Transverse colon (tissue), 4 donors: ENCODE measurements at regions not wholly inside any gene's neighbourhood (a gene's known extent, or its start where the extent isn't known, plus 50 kb on each side); places are given as distances from the start of the nearest gene placed in this dataset.

ENCODE experiments used
- DNase-seq: peaks from one replicate; pipeline ENCODE4 v3.0.0-alpha.2; 2019
- H3K27ac ChIP-seq, 4 donors: fragments of 200-600 bp; sonication (generic); 2 replicates each; pipeline ENCODE4 v1.5.1; 2016 to 2018; ENCODE audit warnings: inconsistent platforms in 4 of 4
- H3K27me3 ChIP-seq: fragments of 200-600 bp; sonication (generic); 2 replicates; pipeline ENCODE4 v1.5.1; 2017; ENCODE audit warnings: inconsistent platforms
- H3K36me3 ChIP-seq, 4 donors: fragments of 200-600 bp; sonication (generic); 2 replicates each; pipeline ENCODE4 v1.5.1; 2017 to 2019; ENCODE audit warnings: inconsistent platforms in 4 of 4
- H3K4me1 ChIP-seq, 4 donors: fragments of 200-600 bp; sonication (generic); 2 replicates each; pipeline ENCODE4 v1.5.1; 2017 to 2020; ENCODE audit warnings: inconsistent platforms in 4 of 4
- H3K4me3 ChIP-seq, 4 donors: fragments of 200-600 bp; sonication (generic); 1 replicate in 1 of 4; 2 replicates in 3 of 4; pipeline versions ENCODE4 v1.5.1 to v1.6.1; 2017 to 2019; ENCODE audit warnings: inconsistent platforms in 4 of 4
- H3K9me3 ChIP-seq, 2 donors: fragments of 200-600 bp; sonication (generic); 2 replicates each; pipeline ENCODE4 v1.5.1; 2017 to 2019; ENCODE audit warnings: inconsistent platforms in 2 of 2
- EP300 ChIP-seq: sonication (generic); formaldehyde crosslinking; IDR thresholded peaks from one replicate; pipeline ENCODE4 v1.6.1; 2017; ENCODE audit warnings: antibody characterized with exemption, low read depth
- POLR2A ChIP-seq: fragments of 450-650 bp; IDR thresholded peaks from one replicate; pipeline ENCODE4 v1.6.1; 2016; ENCODE audit warnings: antibody characterized with exemption, mild to moderate bottlenecking, moderate library complexity
- POLR2AphosphoS5 ChIP-seq, 3 donors: sonication (generic); formaldehyde crosslinking; IDR thresholded peaks; one replicate each; pipeline ENCODE4 v1.6.1; 2016; ENCODE audit warnings: antibody characterized with exemption in 3 of 3
- WGBS, 2 donors: methylation state at CpG; one replicate each; pipeline ENCODE4 v1.1.5; 2018; ENCODE audit warnings: low coverage in 1 of 2; 5-methylcytosine and 5-hydroxymethylcytosine counted together
- in situ Hi-C, 4 donors: fragments of 200-750 bp; cut with MboI; loops; one replicate each; pipeline versions ENCODE4 v1.15.0 to v1.15.1; 2017; ENCODE audit warnings: low sequenced_read_pairs in 3 of 4, low pct_ligation_motif_present in 1 of 4, low pct_unique_long_range_greater_than_20kb in 1 of 4
- intact Hi-C: fragments of 100-400 bp; cut with DNase I; formaldehyde crosslinking; loops from one replicate; pipeline ENCODE4 v1.15.1; 2023; ENCODE audit warnings: low total_unique reads
- TF ChIP-seq, protein P1 (sequence below), 5 experiments: fragments of 200-600 bp in 3 of 5; fragments of 450-650 bp in 2 of 5; sonication (generic) in 3 of 5; IDR thresholded peaks; 1 replicate in 2 of 5; 2 replicates in 3 of 5; pipeline ENCODE4 v1.5.1; 2016 to 2017; ENCODE audit warnings: antibody characterized with exemption in 5 of 5, inconsistent platforms in 3 of 5, mild to moderate bottlenecking in 2 of 5, moderate library complexity in 1 of 5

DNA sequence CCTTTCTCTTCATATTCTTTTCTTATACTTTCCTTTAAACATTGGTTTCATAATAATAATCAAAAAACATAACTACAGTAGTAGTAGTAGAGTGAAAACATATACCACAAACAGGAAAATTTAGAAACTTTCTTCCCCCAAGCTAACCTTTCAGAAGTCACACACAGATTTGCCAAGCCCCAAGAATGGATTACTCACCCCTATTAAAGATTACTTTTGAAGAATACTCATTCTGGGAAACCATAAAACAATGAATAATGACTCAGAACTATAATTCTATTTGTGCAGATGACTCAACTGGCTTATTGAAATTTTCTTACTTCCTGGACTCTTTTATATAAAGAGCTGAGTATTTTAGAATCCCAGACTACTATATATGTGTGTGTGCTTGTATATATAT, 119.4 kb upstream of the GJE1 start:
- TF ChIP-seq POLR2A: no peak
- TF ChIP-seq EP300: no peak
- Histone ChIP-seq H3K4me1 (no peaks in the 10 kb centered on the region), H3K27ac (no peak overlapping the region), H3K9me3 (no peaks in the 10 kb centered on the region), H3K27me3 (no peaks in the 10 kb centered on the region), H3K36me3 (no peaks in the 10 kb centered on the region), H3K4me3 (no peak overlapping the region)
- intact Hi-C loops (no loop called here), in situ Hi-C loops (no loop called here)
- DNase-seq: no peak

DNA sequence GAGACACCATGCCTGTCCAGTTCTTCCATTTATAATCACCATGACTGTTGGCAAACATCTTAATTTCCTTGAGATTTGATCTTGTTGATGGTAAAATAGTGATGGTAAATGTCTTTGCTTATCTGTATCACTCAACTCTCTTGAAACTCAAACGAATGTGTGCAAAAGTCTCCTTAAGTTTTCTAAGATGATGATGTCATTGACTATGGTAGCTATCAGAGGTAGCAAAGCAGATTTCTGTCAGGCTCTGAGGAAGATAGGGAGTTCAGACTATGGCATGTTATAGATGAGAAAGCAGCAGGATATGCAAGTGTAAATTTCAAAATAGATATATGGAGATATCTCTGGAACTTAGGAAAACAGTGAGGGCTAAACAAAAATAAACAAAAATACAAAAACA, 121.0 kb upstream of the GJE1 start:
- H3K27ac ChIP-seq: no peak overlapping the region
- no peak for DNase-seq
- H3K4me3 ChIP-seq: no peak overlapping the region
- 38 to 80% methylated on average over 1 of the region's 1 CpG for WGBS, 2 donors
- H3K4me1 ChIP-seq: no peaks in the 10 kb centered on the region
- TF ChIP-seq POLR2A: no peak
- no peak for TF ChIP-seq POLR2AphosphoS5 (IDR thresholded peaks at IDR 0.05)
- TF ChIP-seq, protein P1, sequence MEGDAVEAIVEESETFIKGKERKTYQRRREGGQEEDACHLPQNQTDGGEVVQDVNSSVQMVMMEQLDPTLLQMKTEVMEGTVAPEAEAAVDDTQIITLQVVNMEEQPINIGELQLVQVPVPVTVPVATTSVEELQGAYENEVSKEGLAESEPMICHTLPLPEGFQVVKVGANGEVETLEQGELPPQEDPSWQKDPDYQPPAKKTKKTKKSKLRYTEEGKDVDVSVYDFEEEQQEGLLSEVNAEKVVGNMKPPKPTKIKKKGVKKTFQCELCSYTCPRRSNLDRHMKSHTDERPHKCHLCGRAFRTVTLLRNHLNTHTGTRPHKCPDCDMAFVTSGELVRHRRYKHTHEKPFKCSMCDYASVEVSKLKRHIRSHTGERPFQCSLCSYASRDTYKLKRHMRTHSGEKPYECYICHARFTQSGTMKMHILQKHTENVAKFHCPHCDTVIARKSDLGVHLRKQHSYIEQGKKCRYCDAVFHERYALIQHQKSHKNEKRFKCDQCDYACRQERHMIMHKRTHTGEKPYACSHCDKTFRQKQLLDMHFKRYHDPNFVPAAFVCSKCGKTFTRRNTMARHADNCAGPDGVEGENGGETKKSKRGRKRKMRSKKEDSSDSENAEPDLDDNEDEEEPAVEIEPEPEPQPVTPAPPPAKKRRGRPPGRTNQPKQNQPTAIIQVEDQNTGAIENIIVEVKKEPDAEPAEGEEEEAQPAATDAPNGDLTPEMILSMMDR (IDR thresholded peaks at IDR 0.05): no peak
- TF ChIP-seq EP300: no peak
- intact Hi-C loops: no loop called here
- no peaks in the 10 kb centered on the region for H3K36me3 ChIP-seq
- H3K27me3 ChIP-seq: no peaks in the 10 kb centered on the region
- H3K9me3 ChIP-seq: peaks cover 0 to 4% of the 10 kb centered on the region in 2 donors
- in situ Hi-C loops: no loop called here

DNA sequence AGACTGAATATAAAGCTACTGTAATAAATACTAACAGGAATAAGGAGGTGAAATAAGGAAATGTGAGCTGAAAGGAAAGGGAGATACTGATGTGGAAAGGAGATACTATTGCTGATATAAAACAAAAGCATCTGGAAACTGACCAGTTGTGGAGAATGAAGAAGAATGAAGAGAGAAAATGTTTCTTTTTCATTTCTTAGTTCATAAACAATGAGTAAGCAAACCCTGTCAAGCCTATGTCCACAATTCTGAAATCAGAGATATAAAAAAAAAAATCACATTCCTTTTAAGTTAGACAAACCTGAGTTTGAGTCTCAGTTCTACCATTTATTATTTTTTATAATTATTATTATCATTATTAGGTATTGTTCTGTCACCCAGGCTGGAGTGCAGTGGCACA, 121.6 kb upstream of the GJE1 start:
- H3K4me1 ChIP-seq: no peaks in the 10 kb centered on the region
- no peak overlapping the region for H3K4me3 ChIP-seq
- no peaks in the 10 kb centered on the region for H3K36me3 ChIP-seq
- TF ChIP-seq POLR2AphosphoS5 (IDR thresholded peaks at IDR 0.05) (no peak), EP300 (no peak), POLR2A (no peak)
- TF ChIP-seq, protein P1 (IDR thresholded peaks at IDR 0.05): no peak
- H3K27ac ChIP-seq: no peak overlapping the region
- H3K9me3 ChIP-seq: peaks cover 0 to 4% of the 10 kb centered on the region in 2 donors
- H3K27me3 ChIP-seq: no peaks in the 10 kb centered on the region
- no peak for DNase-seq
- intact Hi-C loops: no loop called here
- in situ Hi-C loops: no loop called here

DNA sequence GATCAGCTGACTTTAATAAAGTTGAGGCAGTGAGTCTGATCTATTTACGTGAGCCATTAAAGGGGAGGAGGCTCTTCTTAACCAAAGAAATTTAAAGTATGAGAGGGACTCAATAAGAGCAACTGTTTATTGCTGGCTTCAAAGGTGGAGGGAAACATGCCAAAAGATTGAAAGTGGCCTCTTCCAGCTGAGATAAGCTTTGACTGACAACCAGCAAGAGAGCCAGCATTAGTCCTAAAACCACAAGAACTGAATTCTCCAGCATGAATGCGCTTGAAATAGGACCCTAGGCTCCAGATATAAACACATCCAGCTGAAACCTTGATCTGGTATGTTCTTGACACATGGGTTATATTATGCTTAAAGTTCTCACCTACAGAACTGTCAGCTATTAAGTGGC, 123.1 kb upstream of the GJE1 start:
- Histone ChIP-seq H3K4me1 (no peaks in the 10 kb centered on the region), H3K27me3 (no peaks in the 10 kb centered on the region), H3K9me3 (peaks cover 0 to 4% of the 10 kb centered on the region in 2 donors), H3K27ac (no peak overlapping the region), H3K36me3 (no peaks in the 10 kb centered on the region), H3K4me3 (no peak overlapping the region)
- intact Hi-C loops (no loop called here), in situ Hi-C loops (no loop called here)
- TF ChIP-seq POLR2AphosphoS5 (IDR thresholded peaks at IDR 0.05) (no peak), EP300 (no peak), POLR2A (no peak)
- TF ChIP-seq, protein P1 (IDR thresholded peaks at IDR 0.05): no peak
- DNase-seq: no peak
- 47 to 61% methylated on average over 2 of the region's 2 CpGs for WGBS, 2 donors

DNA sequence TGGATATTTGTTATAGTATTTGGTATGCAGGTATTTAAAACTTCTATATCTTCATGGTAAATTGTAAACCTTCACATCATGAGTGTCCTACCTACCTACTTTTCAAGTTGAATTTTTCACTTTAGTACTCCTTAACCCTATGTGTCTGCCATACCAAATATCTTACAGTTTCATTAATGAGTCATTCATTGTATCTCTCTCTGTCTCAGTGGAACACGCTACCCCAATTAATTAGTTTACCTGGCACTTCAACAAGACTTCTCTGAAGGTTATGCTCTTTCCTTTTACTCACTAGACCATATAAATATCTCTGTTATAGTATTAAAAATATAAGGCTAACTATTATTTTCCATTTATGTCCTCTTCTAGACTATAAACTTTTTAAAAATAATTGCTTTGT, 123.9 kb upstream of the GJE1 start:
- TF ChIP-seq, protein P1 (IDR thresholded peaks at IDR 0.05): no peak
- no peak for TF ChIP-seq EP300
- TF ChIP-seq POLR2AphosphoS5 (IDR thresholded peaks at IDR 0.05): no peak
- no peak for TF ChIP-seq POLR2A
- in situ Hi-C loops: no loop called here
- WGBS, 2 donors: 79 to 100% methylated on average over 1 of the region's 1 CpG
- no peaks in the 10 kb centered on the region for H3K36me3 ChIP-seq
- intact Hi-C loops: no loop called here
- H3K27ac ChIP-seq: no peak overlapping the region
- no peaks in the 10 kb centered on the region for H3K4me1 ChIP-seq
- H3K9me3 ChIP-seq: peaks cover 0 to 4% of the 10 kb centered on the region in 2 donors
- DNase-seq: no peak
- no peaks in the 10 kb centered on the region for H3K27me3 ChIP-seq
- H3K4me3 ChIP-seq: no peak overlapping the region
